Heart left ventricle (tissue), 16 donors: ENCODE measurements at regions not wholly inside any gene's neighbourhood (a gene's known extent, or its start where the extent isn't known, plus 50 kb on each side); places are given as distances from the start of the nearest gene placed in this dataset.

Source experiments
- ATAC-seq, 4 donors: fragments of 200-7000 bp; cut with Tn5 transposase; one replicate each; pipeline ENCODE4 v1.9.1; 2020 to 2022; ENCODE audit warnings: moderate library complexity in 4 of 4, mild to moderate bottlenecking in 3 of 4, moderate number of reproducible peaks in 1 of 4
- DNase-seq, 5 donors: peaks; one replicate each; pipeline ENCODE4 v3.0.0-alpha.2; 2020
- H3K27ac ChIP-seq, 12 donors: fragments of 200-600 bp; sonication (generic) in 4 of 12; one replicate each; pipeline versions ENCODE4 v1.5.0 to v1.8.0; 2016 to 2022; ENCODE audit warnings: mild to moderate bottlenecking in 2 of 12
- H3K27me3 ChIP-seq, 9 donors: fragments of 200-600 bp; sonication (generic) in 2 of 9; one replicate each; pipeline versions ENCODE4 v1.5.1 to v1.8.0; 2016 to 2022; ENCODE audit warnings: mild to moderate bottlenecking in 3 of 9
- H3K36me3 ChIP-seq, 9 donors: fragments of 200-600 bp; sonication (generic) in 2 of 9; one replicate each; pipeline versions ENCODE4 v1.5.0 to v1.8.0; 2018 to 2022; ENCODE audit warnings: mild to moderate bottlenecking in 2 of 9
- H3K4me1 ChIP-seq, 12 donors: fragments of 200-600 bp; sonication (generic) in 4 of 12; one replicate each; pipeline versions ENCODE4 v1.5.0 to v1.8.0; 2016 to 2022; ENCODE audit warnings: mild to moderate bottlenecking in 3 of 12
- H3K4me3 ChIP-seq, 12 donors: fragments of 200-600 bp; sonication (generic) in 4 of 12; one replicate each; pipeline versions ENCODE4 v1.5.0 to v1.8.0; 2017 to 2022; ENCODE audit warnings: mild to moderate bottlenecking in 9 of 12, moderate library complexity in 4 of 12
- H3K9me3 ChIP-seq, 12 donors: fragments of 200-600 bp; sonication (generic) in 4 of 12; one replicate each; pipeline versions ENCODE4 v1.5.0 to v1.8.0; 2016 to 2022; ENCODE audit warnings: mild to moderate bottlenecking in 1 of 12
- CTCF ChIP-seq, 12 donors: fragments of 200-600 bp; sonication (generic) in 4 of 12; IDR thresholded peaks; one replicate each; pipeline versions ENCODE4 v1.5.0 to v1.8.0; 2018 to 2022; ENCODE audit warnings: antibody characterized with exemption in 12 of 12, mild to moderate bottlenecking in 5 of 12
- POLR2A ChIP-seq, 2 donors: fragments of 450-650 bp; IDR thresholded peaks; one replicate each; pipeline ENCODE4 v1.6.1; 2017; ENCODE audit warnings: antibody characterized with exemption in 2 of 2, mild to moderate bottlenecking in 2 of 2, moderate library complexity in 2 of 2
- WGBS, 4 donors: extraction: QIAGEN DNeasy Blood & Tissue Kit in 2 of 4; methylation state at CpG; one replicate each; pipeline versions ENCODE4 v1.1.5 to v1.1.7; 2013 to 2018; 5-methylcytosine and 5-hydroxymethylcytosine counted together
- intact Hi-C, 10 donors: fragments of 100-400 bp; cut with DNase I; formaldehyde crosslinking; loops; one replicate each; pipeline versions ENCODE4 v1.11.1 to v1.14.2; 2022
- donor health status: ischemic (EF 13 %, LVEDD 7.1; RV severe dilation, severe dysfunction).
- donor health status: healthy with polysubstance abuse.
- donor health status: DM: no; HTN: yes; CAD: no.
- donor health status: DM: no; HTN: no; CAD: no.
- donor health status: ischemic (EF 25% LVEDD 6.9; RV normal size, moderate dysfunction).
- donor health status: ischemic (EF 25% LVEDD 5.7; RV mildly dilated, moderate dysfunction).
- donor health status: healthy.
- donor health status: DM: yes; HTN: yes; CAD: no.
- donor health status: ischemic (EF 35%, LVEDD 5.7; RV mildly dilated, moderate dysfunction).
- donor health status: nonischemic (EF 11% LVEDD 7.7; RV severe dilation, severe dysfunction).
- donor health status: DM: yes; HTN: yes; CAD: no.
- donor health status: PGD.
- donor health status: ischemic (EF 29% LVEDD 5.4; RV normal size, mild dysfunction).
- donor health status: nonischemic (EF 23%, LVEDD 6.1; RV moderate dilation, normal function).

- ATAC-seq (no peak), DNase-seq (no peak)
- Histone ChIP-seq H3K27ac (no peak overlapping the region), H3K4me1 (no peaks in the 10 kb centered on the region), H3K4me3 (no peak overlapping the region), H3K9me3 (no peaks in the 10 kb centered on the region), H3K36me3 (no peaks in the 10 kb centered on the region), H3K27me3 (peaks cover 0 to 4% (median 0%) of the 10 kb centered on the region in 9 donors)
- intact Hi-C loops, result loop anchor here in 1 of 10 donors (10.0 kb wide), 1 partner anchor 108 kb away; no protein-coding TSS in a partner anchor
- WGBS, 4 donors, result 85 to 88% (median 87%) methylated on average over 7 of the region's 7 CpGs
- TF ChIP-seq POLR2A (IDR thresholded peaks at IDR 0.05), result no peak
- no peak for TF ChIP-seq CTCF (IDR thresholded peaks at IDR 0.05)
Observed at GRCh38 chr6:16976385-16977183, 125.3 kb upstream of the STMND1 start.

- no peak overlapping the region for H3K27ac ChIP-seq
- peaks cover 0 to 4% (median 0%) of the 10 kb centered on the region in 9 donors for H3K27me3 ChIP-seq
- TF ChIP-seq CTCF (IDR thresholded peaks at IDR 0.05), result no peak
- TF ChIP-seq POLR2A (IDR thresholded peaks at IDR 0.05), result no peak
- no peaks in the 10 kb centered on the region for H3K4me1 ChIP-seq
- intact Hi-C loops, result loop anchor here in 1 of 10 donors (10.0 kb wide), 1 partner anchor 110 kb away; no protein-coding TSS in a partner anchor
- WGBS, 4 donors, result 61 to 71% (median 63%) methylated on average over 6 of the region's 6 CpGs
- no peaks in the 10 kb centered on the region for H3K36me3 ChIP-seq
- H3K4me3 ChIP-seq, result no peak overlapping the region
- DNase-seq, result no peak
- no peaks in the 10 kb centered on the region for H3K9me3 ChIP-seq
- no peak for ATAC-seq
Observed at GRCh38 chr6:16974704-16975359, 127.0 kb upstream of the STMND1 start.

GRCh38 chr6:16974387-16974673 is 127.5 kb upstream of the STMND1 start:
- Histone ChIP-seq H3K27me3 (peaks cover 0 to 4% (median 0%) of the 10 kb centered on the region in 9 donors), H3K4me1 (no peaks in the 10 kb centered on the region), H3K9me3 (no peaks in the 10 kb centered on the region), H3K36me3 (no peaks in the 10 kb centered on the region), H3K27ac (no peak overlapping the region), H3K4me3 (no peak overlapping the region)
- DNase-seq, result no peak
- no peak for ATAC-seq
- intact Hi-C loops, result loop anchor here in 1 of 10 donors (10.0 kb wide), 1 partner anchor 110 kb away; no protein-coding TSS in a partner anchor
- TF ChIP-seq CTCF (IDR thresholded peaks at IDR 0.05), result no peak
- no peak for TF ChIP-seq POLR2A (IDR thresholded peaks at IDR 0.05)

- H3K9me3 ChIP-seq, result no peaks in the 10 kb centered on the region
- TF ChIP-seq POLR2A (IDR thresholded peaks at IDR 0.05) (no peak), CTCF (IDR thresholded peaks at IDR 0.05) (no peak)
- H3K36me3 ChIP-seq, result no peaks in the 10 kb centered on the region
- ATAC-seq (no peak), DNase-seq (no peak)
- no peaks in the 10 kb centered on the region for H3K4me1 ChIP-seq
- no peak overlapping the region for H3K4me3 ChIP-seq
- 75 to 80% (median 77%) methylated on average over 12 of the region's 12 CpGs for WGBS, 4 donors
- H3K27ac ChIP-seq, result no peak overlapping the region
- intact Hi-C loops, result loop anchor here in 1 of 10 donors (10.0 kb wide), 1 partner anchor 111 kb away; no protein-coding TSS in a partner anchor
- H3K27me3 ChIP-seq, result peaks cover 0 to 4% (median 0%) of the 10 kb centered on the region in 9 donors
Observed at GRCh38 chr6:16973545-16974386, 128.1 kb upstream of the STMND1 start.
